ENCODE measurements at regions not wholly inside any gene's neighbourhood (a gene's known extent, or its start where the extent isn't known, plus 50 kb on each side); places are given as distances from the start of the nearest gene placed in this dataset.

GRCh38 chr6:139819776-139820175, 445.3 kb upstream of the CITED2 start:
- TF ChIP-seq EZH2phosphoT487 (IDR thresholded peaks at IDR 0.05; ENCODE audit: insufficient read depth, low read depth), result no peak
- TF ChIP-seq EZH2 (IDR thresholded peaks at IDR 0.05; ENCODE audit: insufficient read depth, poor library complexity, severe bottlenecking), result no peak

Data from GM23248 (cell line).